Endothelial cell of umbilical vein (primary cell): ENCODE measurements at regions not wholly inside any gene's neighbourhood (a gene's known extent, or its start where the extent isn't known, plus 50 kb on each side); places are given as distances from the start of the nearest gene placed in this dataset.

ENCODE experiments used
- CTCF ChIP-seq, 2 donors: IDR thresholded peaks; 1 replicate in 1 of 2; 2 replicates in 1 of 2; pipeline ENCODE4 v1.5.1; 2011; ENCODE audit warnings: low read length in 2 of 2, mild to moderate bottlenecking in 2 of 2, moderate library complexity in 2 of 2, control low read depth in 1 of 2, inconsistent platforms in 1 of 2, low read depth in 1 of 2; ENCODE audit not compliant: insufficient read depth in 1 of 2; ENCODE audit errors: extremely low read depth in 1 of 2
- EZH2 ChIP-seq: IDR thresholded peaks from 2 replicates; pipeline ENCODE4 v1.6.1; 2012; ENCODE audit warnings: borderline replicate concordance, low read depth, mild to moderate bottlenecking, moderate library complexity, low read length, inconsistent platforms; ENCODE audit not compliant: severe bottlenecking
- MAX ChIP-seq: IDR thresholded peaks from 2 replicates; pipeline ENCODE4 v1.6.1; 2011; ENCODE audit not compliant: insufficient read depth, insufficient read length
- POLR2A ChIP-seq: IDR thresholded peaks from 2 replicates; pipeline ENCODE4 v1.6.1; 2012; ENCODE audit warnings: low read depth, mild to moderate bottlenecking, control low read depth, low read length

- TF ChIP-seq CTCF (IDR thresholded peaks at IDR 0.05; ENCODE audit: extremely low read depth in 1 of 2, insufficient read depth in 1 of 2, low read depth in 1 of 2, low read length in 2 of 2) (no peak), POLR2A (no peak), EZH2 (no peak), MAX (no peak)
Observed at GRCh38 chr13:79160818-79161217, 245.2 kb downstream of the RBM26 start.
